Breast epithelium (tissue), 4 donors: ENCODE measurements at regions not wholly inside any gene's neighbourhood (a gene's known extent, or its start where the extent isn't known, plus 50 kb on each side); places are given as distances from the start of the nearest gene placed in this dataset.

ENCODE experiments used
- DNase-seq, 2 donors: peaks; one replicate each; pipeline ENCODE4 v3.0.0-alpha.2; 2019; ENCODE audit warnings: low spot score in 2 of 2
- H3K27ac ChIP-seq, 2 donors: fragments of 200-600 bp; sonication (generic) in 1 of 2; one replicate each; pipeline ENCODE4 v1.5.1; 2016 to 2019; ENCODE audit warnings: mild to moderate bottlenecking in 1 of 2
- H3K27me3 ChIP-seq, 2 donors: fragments of 200-600 bp; sonication (generic) in 1 of 2; one replicate each; pipeline versions ENCODE4 v1.5.1 to v1.6.0; 2017 to 2019; ENCODE audit warnings: control low read depth in 1 of 2, mild to moderate bottlenecking in 1 of 2
- H3K36me3 ChIP-seq: fragments of 200-600 bp; one replicate; pipeline ENCODE4 v1.5.1; 2019
- H3K4me1 ChIP-seq, 2 donors: fragments of 200-600 bp; sonication (generic); one replicate each; pipeline ENCODE4 v1.5.1; 2016 to 2019; ENCODE audit warnings: control low read depth in 1 of 2
- H3K4me3 ChIP-seq, 3 donors: fragments of 200-600 bp; sonication (generic); 1 replicate in 2 of 3; 2 replicates in 1 of 3; pipeline ENCODE4 v1.5.1; 2016 to 2019; ENCODE audit warnings: mild to moderate bottlenecking in 3 of 3, moderate library complexity in 2 of 3
- H3K9me3 ChIP-seq, 2 donors: fragments of 200-600 bp; sonication (generic) in 1 of 2; one replicate each; pipeline ENCODE4 v1.5.1; 2016 to 2019; ENCODE audit warnings: control low read depth in 1 of 2
- POLR2A ChIP-seq: fragments of 450-650 bp; IDR thresholded peaks from one replicate; pipeline ENCODE4 v1.6.1; 2016; ENCODE audit warnings: antibody characterized with exemption, mild to moderate bottlenecking, moderate library complexity
- POLR2AphosphoS5 ChIP-seq, 3 donors: sonication (generic); formaldehyde crosslinking; IDR thresholded peaks; one replicate each; pipeline ENCODE4 v1.6.1; 2017; ENCODE audit warnings: antibody characterized with exemption in 3 of 3
- intact Hi-C: fragments of 100-400 bp; cut with DNase I; formaldehyde crosslinking; loops from one replicate; pipeline ENCODE4 v1.15.1; 2023; ENCODE audit warnings: low total_unique reads
- TF ChIP-seq, protein P1 (sequence below), 3 donors: fragments of 450-650 bp; IDR thresholded peaks; one replicate each; pipeline ENCODE4 v1.5.1; 2016 to 2017; ENCODE audit warnings: antibody characterized with exemption in 3 of 3, mild to moderate bottlenecking in 3 of 3, moderate library complexity in 3 of 3

DNA sequence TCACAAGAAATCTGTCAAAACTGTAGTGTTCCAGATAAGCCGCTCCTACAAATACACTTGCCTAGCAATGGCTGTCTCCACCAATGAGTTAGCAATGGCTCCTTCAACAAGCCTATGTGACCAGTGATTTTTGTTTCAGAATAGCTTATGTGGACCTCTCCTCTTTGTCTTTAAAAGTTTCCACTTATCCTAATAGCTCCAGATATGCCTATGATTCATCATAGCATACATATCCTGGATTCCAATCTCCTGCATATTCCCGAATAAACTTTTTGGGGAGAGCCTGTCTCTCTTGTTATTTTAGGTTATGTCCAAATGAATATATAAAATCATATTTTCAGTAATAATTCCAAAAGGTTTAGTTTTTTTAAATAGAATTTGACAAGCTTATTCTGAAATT, 510.6 kb downstream of the ARL4A start:
- DNase-seq, result no peak
- Histone ChIP-seq H3K36me3 (no peaks in the 10 kb centered on the region), H3K4me1 (no peaks in the 10 kb centered on the region), H3K27ac (no peak overlapping the region), H3K27me3 (no peaks in the 10 kb centered on the region), H3K9me3 (no peaks in the 10 kb centered on the region), H3K4me3 (no peak overlapping the region)
- TF ChIP-seq, protein P1, sequence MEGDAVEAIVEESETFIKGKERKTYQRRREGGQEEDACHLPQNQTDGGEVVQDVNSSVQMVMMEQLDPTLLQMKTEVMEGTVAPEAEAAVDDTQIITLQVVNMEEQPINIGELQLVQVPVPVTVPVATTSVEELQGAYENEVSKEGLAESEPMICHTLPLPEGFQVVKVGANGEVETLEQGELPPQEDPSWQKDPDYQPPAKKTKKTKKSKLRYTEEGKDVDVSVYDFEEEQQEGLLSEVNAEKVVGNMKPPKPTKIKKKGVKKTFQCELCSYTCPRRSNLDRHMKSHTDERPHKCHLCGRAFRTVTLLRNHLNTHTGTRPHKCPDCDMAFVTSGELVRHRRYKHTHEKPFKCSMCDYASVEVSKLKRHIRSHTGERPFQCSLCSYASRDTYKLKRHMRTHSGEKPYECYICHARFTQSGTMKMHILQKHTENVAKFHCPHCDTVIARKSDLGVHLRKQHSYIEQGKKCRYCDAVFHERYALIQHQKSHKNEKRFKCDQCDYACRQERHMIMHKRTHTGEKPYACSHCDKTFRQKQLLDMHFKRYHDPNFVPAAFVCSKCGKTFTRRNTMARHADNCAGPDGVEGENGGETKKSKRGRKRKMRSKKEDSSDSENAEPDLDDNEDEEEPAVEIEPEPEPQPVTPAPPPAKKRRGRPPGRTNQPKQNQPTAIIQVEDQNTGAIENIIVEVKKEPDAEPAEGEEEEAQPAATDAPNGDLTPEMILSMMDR (IDR thresholded peaks at IDR 0.05), result no peak
- TF ChIP-seq POLR2A (no peak), POLR2AphosphoS5 (IDR thresholded peaks at IDR 0.05) (no peak)
- intact Hi-C loops, result no loop called here

DNA sequence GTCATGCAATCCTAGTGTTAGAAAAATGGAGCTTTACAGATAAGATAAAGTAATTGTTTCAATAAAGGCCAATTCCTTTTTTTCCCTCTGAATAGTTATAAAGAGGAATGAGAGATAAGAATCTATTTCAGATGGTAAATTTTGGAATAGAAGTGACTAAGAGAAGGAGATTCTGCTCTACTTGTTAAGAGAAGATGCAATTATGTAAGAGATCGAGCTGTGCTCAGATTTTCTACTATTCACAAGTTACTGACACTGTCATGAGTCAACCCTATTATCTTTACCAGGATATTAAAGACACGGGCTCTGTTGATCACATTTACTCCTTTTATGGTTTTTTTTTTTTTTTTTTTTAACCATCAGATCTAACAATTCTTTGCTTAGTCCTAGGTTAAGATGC, 511.3 kb downstream of the ARL4A start:
- no peaks in the 10 kb centered on the region for H3K36me3 ChIP-seq
- no peak overlapping the region for H3K27ac ChIP-seq
- H3K27me3 ChIP-seq, result no peaks in the 10 kb centered on the region
- TF ChIP-seq POLR2AphosphoS5 (IDR thresholded peaks at IDR 0.05), result no peak
- TF ChIP-seq POLR2A, result no peak
- TF ChIP-seq, protein P1 (IDR thresholded peaks at IDR 0.05), result no peak
- H3K9me3 ChIP-seq, result no peaks in the 10 kb centered on the region
- no peak for DNase-seq
- no peak overlapping the region for H3K4me3 ChIP-seq
- intact Hi-C loops, result no loop called here
- no peaks in the 10 kb centered on the region for H3K4me1 ChIP-seq

- no peak for DNase-seq
- H3K4me3 ChIP-seq, result no peak overlapping the region
- H3K4me1 ChIP-seq, result no peaks in the 10 kb centered on the region
- no peaks in the 10 kb centered on the region for H3K9me3 ChIP-seq
- H3K27ac ChIP-seq, result no peak overlapping the region
- TF ChIP-seq POLR2AphosphoS5 (IDR thresholded peaks at IDR 0.05), result no peak
- TF ChIP-seq POLR2A, result no peak
- TF ChIP-seq, protein P1 (IDR thresholded peaks at IDR 0.05), result no peak
- no peaks in the 10 kb centered on the region for H3K27me3 ChIP-seq
- intact Hi-C loops, result no loop called here
- H3K36me3 ChIP-seq, result no peaks in the 10 kb centered on the region
These were observed 514.2 kb downstream of the ARL4A start for GRCh38 chr7:13201628-13202027.

GRCh38 chr7:13217768-13218167, 530.3 kb downstream of the ARL4A start:
- Histone ChIP-seq H3K4me3 (no peak overlapping the region), H3K4me1 (peaks cover 0 to 4% of the 10 kb centered on the region in 2 donors), H3K36me3 (no peaks in the 10 kb centered on the region), H3K27ac (no peak overlapping the region), H3K27me3 (no peaks in the 10 kb centered on the region), H3K9me3 (no peaks in the 10 kb centered on the region)
- TF ChIP-seq, protein P1 (IDR thresholded peaks at IDR 0.05), result no peak
- TF ChIP-seq POLR2A, result no peak
- TF ChIP-seq POLR2AphosphoS5 (IDR thresholded peaks at IDR 0.05), result no peak
- DNase-seq, result no peak
- intact Hi-C loops, result no loop called here

DNA sequence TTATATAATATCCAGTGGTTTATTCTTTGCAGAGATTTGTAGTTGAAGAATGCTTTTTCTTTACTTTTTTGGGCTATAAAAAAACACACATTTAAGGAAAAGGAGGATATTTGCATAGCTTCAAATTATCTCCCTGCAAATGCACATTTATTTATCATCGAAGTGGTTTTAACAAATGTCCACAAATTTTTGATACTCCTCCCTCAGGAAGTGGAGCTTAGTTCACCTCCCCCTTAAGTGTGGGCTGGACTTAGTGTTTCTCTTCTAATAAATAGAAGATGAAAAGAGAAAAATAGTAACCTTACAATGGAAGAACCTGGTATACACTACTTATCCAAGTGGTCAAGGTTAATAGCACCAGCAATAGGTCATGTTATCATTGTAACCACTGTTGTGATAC, 537.6 kb downstream of the ARL4A start:
- intact Hi-C loops, result no loop called here
- TF ChIP-seq, protein P1 (IDR thresholded peaks at IDR 0.05), result no peak
- no peak for TF ChIP-seq POLR2A
- TF ChIP-seq POLR2AphosphoS5 (IDR thresholded peaks at IDR 0.05), result no peak
- Histone ChIP-seq H3K27me3 (no peaks in the 10 kb centered on the region), H3K4me3 (no peak overlapping the region), H3K4me1 (no peaks in the 10 kb centered on the region), H3K9me3 (no peaks in the 10 kb centered on the region), H3K27ac (no peak overlapping the region), H3K36me3 (no peaks in the 10 kb centered on the region)
- DNase-seq, result no peak
